Right forelimb (tissue), 1 donor: ENCODE measurements at regions not wholly inside any gene's neighbourhood (a gene's known extent, or its start where the extent isn't known, plus 50 kb on each side); places are given as distances from the start of the nearest gene placed in this dataset.

ENCODE experiments used
- DNase-seq: peaks from one replicate; pipeline ENCODE4 v3.0.0-alpha.2; 2018

DNA sequence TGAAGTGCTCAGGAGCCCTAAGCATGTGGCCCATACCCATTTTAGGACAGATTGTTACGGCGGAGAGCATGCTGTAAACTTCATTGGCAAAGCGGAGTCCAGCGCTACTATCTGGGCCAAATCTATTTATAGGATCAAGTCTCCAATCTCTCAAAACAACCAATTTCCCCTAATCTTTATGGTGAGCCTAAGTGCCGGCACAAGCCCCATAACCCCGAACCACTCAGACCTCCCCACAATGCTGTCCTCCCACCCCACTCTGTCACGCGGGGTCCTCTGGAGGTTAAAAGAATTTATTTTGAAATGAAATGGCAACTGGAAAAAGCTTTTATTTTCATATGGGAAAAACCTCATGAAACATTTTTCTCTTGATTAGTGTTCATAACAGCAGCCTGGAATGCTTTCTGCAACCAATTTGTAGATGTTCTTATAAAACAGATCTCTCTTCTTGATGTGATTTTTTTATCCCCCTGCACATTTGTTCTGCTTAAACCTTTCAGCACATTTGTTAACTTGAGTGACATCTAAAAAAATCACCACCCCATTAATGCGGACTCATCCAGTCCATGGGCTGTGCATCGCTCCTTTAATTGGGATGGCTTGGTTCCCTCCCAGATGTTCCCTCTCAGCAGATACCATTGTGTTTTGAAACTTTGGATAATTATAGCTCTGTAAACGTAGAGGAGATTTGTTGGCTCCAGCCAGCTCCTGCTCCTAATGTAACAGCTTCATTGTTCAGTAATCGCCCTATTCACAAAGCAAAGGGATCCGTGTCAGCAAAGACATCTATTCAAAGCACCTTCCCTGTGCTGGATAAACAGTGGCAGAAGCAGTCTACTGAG lies 323.6 kb downstream of the CD83 start:
- DNase-seq = peak; percentile 59

GRCh38 chr6:14442242-14442641 lies 324.7 kb downstream of the CD83 start:
- no peak for DNase-seq

- no peak for DNase-seq
These were observed 326.2 kb downstream of the CD83 start for GRCh38 chr6:14443629-14444268.

DNA sequence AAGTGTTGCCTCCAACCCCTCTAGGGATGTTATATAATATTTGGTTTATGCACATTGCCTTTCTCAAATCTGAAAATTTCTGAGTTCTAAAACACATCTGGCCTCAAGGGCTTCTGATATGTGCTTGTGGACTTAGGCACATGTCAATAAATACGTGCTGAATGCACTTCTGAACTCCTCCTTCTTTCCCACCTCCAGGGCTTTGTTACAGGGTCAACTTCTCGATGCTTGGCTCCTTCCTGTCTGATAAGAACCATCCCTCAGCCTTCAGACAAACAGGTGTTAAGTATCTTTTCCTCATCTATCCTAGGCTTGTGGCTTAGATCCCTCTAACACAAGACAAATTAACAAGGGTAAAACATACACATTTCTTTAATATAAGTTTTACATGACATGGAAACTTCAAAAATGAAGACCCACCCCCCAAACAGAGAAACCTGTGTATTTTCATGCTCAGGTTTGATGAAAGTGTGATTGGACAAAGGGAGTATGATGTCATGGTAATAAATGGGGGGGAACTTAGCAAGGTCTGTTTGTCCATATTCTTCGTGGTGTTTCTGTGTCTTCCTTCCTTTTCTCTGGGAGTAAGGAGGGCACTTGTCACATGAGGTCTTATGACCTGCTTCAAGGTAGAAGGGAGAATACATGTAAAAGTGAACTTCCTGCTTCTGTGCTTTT lies 326.9 kb downstream of the CD83 start:
- no peak for DNase-seq

DNA sequence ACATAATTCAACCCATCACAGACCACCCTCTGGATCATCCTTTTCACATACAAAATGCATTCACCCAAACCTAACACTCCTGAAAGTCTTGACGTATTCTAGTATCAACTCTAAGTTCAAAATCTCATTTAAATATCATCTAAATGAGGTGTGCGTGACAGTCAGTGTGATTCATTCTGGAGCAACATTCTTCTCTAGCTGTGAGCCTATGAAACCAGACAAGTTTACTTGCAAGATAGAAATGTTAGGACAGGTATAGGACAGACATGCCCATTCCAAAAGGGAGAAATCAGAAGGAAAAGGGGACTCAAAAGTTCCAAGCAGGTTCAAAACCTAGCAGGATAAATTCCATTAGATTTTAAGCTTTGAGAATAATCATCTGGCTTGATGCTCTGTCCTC lies 329.7 kb downstream of the CD83 start:
- no peak for DNase-seq

GRCh38 chr6:14448246-14448645 lies 330.7 kb downstream of the CD83 start:
- DNase-seq = no peak

- DNase-seq = no peak
These were observed 332.5 kb downstream of the CD83 start for GRCh38 chr6:14450133-14450504.

DNA sequence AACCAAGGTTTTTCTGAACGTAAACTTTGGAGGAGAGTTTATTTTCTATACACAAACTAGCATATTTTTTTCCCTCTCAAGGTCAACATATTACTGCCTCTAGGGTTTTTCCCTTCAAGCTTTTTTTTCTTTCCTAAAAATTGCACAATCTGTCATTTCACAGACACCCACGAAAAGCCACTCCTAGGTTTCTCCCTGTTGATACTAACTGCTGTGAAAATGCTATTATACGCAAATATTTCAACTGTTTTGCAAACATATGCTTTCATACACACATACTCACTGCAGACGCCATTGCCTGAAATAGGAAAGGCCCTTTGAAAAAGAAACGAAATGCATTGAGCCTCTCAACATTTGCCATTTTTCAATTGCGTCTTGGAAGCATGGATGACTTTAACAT lies 333.0 kb downstream of the CD83 start:
- DNase-seq = no peak

DNA sequence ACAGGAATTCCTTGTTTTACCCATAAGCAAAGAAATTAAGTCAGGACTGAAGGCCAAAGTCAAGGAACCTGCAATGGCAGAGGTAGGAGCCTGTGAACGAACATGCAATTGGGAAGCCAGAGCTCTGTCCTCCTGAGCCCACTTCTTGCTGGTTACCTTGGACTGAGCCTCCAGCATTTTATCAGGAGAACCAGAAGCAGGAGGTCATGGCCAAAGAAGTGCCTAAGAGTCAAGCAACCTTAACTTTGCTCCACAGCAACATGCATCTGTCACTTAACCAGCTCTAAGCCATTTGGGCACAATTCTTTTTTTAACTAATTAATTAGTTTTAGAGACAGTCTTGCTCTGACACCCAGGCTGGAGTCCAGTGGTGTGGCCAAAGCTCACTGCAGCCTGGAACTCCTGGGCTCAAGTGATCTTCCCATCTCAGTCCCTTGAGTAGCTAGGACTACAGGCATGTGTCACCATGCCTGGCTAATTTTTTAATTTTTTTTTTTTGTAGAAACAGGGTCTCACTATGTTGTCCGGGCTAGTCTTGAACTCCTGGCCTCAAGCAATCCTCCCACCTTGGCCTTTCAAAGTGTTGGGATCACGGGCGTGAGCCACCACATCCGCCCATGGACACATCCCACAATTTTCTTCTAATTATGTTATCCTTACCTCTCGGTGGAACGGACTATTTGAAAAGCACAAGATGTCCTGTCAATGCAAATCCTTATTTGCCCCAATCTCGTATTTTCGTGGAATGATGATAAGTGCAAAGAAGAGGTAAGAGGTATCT lies 334.2 kb downstream of the CD83 start:
- no peak for DNase-seq

DNA sequence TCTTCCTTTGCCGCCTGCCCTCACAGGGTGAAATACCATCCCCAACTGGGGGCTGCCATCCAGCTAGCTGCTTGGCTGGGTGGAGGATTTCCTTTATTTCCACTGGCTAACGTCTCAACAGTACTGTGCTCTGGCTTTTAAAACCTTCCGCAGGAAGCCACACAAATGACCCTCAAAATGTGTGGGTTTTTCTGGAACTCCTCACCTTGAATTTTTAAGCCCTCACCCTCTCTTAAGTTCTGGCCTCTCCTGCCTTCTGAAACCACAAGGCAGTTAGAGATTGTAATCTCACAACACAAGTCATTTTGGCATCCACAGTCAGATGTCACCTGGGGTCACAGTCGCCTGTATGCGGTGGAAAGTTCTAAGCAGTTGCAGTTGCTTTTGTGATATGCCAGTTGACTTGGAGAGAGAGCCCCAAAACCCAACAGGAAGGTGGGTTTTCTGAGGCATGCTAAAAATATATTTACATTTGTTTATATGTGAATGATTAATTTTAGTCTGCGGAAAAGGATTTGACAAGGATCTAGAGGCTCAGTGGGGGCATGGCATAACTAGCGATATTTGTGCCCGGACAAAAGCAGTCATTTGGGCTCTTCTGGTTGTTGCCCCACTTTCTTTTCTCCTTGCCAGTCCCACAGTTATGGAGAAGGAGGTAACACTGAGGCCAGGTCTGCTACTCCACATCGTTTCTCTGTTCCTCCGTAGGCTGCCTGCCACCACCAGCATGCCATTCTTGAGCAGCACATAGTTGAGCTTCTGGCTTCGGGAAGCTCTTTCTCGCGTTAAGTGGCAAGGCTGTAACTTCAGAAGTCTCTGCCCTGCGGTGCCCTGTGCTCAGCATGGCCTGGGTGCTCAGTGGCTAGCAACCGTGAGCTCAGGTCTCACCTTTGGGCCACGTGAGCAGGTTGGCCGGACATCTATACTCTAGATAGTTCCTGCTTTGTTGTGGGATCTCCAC lies 335.3 kb downstream of the CD83 start:
- no peak for DNase-seq

DNA sequence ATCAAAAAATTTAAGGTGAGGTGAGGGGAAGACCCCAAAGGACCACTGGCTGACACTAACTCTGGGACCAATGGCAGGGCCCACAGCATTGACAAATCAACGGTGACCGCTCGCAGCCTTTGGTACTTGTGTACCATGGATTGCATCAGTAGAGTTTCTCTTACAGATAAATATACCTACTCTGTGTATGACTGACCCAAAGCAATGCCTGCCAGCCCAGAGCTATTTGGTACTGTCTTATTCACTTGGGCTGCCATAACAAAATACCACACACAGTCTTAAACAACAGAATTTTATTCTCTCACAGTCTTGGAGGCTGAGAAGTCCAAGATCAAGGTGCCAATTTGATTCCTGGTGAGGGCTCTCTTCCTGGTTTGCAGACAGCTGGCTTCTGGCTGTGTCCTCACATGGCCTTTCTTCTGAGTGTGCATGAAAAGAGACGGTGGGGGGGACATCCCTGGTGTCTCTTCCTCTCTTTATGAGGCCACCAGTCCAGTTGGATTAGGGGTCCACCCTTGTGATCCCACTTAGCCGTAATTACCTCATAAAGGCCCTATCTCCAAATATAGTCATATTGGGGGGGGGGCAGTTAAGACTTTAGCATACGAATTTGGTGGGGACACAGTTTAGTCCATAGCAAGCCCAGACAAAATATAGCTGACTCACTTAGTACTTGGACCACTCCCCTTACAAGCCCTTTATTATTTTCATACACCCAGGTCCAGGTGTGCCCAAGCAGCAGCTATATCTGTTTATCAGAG lies 336.3 kb downstream of the CD83 start:
- DNase-seq = no peak

DNA sequence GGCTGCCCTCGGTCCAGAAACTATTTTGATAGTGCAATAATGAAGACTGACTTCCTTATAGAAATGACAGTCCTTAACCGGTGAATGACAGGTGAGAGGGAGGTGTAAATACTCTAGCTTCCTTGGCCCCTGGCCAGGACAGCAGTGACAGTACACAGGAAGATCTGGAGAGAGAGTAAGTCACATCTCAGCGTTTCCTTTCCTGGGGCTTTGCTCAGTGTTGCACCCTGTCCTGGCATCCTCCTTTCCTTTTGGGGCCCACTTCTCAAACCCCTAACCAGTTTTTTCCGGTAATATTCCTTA lies 336.9 kb downstream of the CD83 start:
- no peak for DNase-seq

GRCh38 chr6:14455427-14455826 lies 337.9 kb downstream of the CD83 start:
- no peak for DNase-seq

DNA sequence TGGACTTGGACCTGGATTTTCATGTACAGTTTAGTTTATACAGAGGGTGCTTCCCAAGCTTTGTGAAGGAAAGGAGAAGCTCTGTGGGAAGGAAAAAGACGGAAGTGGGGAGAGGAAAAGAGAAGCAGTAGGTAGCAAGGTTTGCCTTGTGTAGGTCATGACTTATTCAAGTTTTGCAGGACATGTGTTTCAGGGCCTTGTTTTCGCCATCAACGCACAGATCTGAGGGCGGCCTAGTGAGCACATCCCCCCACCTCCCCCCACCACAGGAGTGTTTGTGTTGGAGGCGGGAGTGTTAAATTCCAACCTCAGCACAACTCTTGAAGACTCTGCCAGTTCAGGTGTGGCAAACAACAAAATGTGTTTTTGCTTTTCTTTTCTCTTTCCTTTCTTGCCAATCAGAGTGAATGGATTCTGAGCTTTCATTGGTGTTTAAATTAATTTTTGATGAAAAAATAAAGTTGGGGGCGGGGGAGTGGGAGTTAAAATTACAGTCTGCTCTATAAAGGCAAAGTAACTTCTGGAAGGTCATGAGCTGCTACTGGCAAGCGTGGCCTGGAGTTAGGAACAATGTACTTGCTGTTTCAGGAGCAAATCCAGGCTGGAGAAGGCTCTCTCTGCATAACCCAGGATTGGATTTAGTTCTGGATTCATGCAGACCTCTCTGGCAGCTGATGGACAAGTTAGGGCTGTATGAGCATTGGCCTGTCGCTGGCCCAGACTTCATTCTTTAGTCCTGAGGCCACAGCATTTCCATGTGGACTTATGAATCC lies 338.5 kb downstream of the CD83 start:
- DNase-seq = no peak

GRCh38 chr6:14456941-14457340 lies 339.4 kb downstream of the CD83 start:
- no peak for DNase-seq

DNA sequence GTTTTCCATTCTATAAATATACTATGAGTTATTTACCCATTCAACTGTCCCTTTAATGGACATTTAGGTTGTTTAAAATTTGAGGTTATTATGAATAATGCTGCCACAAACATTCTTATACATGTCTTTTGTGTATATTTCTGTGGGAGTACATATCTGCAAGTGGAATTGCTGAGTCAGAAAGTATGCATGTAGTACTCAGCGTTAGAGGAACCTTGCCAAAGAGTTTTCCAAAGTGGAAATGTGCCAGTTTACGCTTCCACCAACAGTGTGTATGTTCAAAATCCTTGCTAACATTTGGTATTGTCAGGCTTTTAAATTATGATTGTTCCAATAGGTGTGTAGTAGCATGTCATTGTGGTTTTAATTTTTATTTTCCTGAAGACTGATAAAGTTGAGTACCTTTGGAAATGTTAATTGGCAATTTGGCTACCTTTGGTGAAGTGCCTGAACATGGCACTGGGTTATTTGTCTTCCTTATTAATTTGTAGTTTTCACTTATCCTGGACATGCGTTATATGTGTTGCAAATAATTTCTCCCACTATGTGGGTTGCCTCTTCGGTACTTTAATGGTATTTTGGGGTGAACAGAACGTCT lies 341.2 kb downstream of the CD83 start:
- no peak for DNase-seq

DNA sequence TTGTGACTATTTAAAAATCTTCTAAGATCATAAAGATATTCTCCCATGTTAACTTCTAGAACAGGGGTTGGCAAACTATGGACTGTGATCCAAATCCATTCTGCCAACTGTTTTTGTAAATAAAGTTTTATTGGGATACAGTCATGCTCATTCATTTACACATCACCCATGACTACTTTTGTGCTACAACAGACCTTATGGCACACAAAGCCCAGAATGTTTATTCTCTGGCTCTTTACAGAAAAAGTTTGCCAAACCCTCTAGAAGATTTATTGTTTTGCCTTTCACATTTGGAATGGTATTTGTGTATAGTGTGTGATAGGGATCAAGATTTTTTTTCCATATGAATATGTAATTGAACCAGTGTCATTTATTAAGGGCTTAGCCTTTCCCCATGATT lies 341.7 kb downstream of the CD83 start:
- DNase-seq = no peak

DNA sequence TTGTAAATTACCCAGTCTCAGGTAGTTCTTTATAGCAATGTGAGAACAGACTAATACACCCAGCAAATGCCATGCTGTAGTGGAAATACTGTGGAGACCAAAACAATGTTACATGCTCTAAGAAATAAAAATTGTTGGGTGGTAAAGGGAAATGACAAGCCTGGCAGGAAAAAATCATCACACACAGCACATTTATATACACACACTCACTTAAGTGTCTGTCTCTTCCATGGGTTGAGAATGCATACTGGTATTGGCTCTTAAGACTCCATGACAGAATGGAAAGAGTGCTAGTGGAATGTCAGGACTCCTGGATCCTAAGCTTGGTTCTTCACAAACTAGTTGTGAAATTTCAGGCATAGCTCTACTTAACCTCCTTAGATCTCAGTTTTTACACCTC lies 343.0 kb downstream of the CD83 start:
- DNase-seq = no peak

- DNase-seq = no peak
These were observed 344.6 kb downstream of the CD83 start for GRCh38 chr6:14462135-14462534.

GRCh38 chr6:14462566-14462965 lies 345.0 kb downstream of the CD83 start:
- DNase-seq = no peak
